GF-D8 (cell line): ENCODE measurements at regions not wholly inside any gene's neighbourhood (a gene's known extent, or its start where the extent isn't known, plus 50 kb on each side); places are given as distances from the start of the nearest gene placed in this dataset.
"Not testable (repeated sequence)": the region's sequence is repeated elsewhere in the genome, so short reads cannot be mapped to it uniquely, and the experiment has no call there.

ENCODE experiments used
- DNase-seq: peaks from one replicate; lab custom pipeline; 2025; lab: John Stamatoyannopoulos, UW

DNA sequence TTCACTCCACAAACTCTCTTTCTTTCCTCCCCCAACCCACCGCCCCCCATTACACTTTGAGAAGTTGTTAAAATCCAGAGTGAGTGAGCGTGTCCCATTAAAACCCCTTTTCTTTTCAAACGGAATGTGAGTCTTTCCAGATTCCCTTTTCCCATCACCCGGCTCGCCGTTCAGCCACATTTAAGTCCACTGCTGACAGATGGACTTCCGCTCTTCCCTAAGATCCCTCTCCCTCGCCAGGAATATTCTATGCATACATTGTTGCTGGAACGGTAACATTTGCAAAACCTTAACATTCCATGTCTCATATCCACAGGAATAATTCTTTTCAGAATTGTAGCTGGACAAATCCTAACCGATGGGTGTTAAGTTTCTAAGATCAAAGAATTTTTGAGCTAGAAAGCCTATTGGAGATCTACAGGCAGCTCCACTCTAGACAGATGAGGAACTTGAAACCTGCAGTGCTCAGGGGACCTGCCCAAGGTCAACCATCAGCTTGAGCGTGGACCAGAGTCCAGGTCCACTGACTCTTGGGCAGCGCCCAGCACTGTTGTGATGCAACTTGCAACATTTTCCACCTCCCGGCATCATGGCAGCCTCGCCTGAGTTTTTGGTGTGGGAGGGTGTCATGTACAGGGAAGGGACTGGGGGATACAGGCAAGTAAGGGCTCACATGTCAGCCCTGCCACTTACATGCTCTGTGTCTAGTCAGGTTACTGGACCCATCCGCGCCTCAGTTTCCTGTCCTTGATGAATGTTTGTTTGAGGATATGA is 500.1 kb downstream of the CCDC171 start:
- DNase-seq = no peak

DNA sequence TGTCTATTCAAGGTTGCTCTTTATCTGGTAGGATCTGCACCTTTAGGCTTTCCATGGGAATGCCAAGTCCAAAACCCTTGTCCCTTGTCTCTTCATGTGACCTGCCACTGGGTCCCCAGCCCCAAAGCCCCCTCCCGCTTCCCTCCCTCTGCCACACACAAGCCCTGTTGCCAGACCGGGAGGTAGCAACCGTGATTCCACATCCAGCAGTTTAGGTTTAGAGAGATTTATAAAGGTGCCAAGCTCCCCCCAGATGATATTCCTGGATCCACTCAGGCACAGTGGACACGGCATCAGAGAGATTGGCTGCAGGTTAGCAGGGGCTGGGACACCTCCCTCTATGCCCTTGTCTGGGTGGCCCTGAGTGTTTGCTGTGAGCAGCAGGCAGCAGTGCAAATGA is 504.7 kb downstream of the CCDC171 start:
- no peak for DNase-seq

DNA sequence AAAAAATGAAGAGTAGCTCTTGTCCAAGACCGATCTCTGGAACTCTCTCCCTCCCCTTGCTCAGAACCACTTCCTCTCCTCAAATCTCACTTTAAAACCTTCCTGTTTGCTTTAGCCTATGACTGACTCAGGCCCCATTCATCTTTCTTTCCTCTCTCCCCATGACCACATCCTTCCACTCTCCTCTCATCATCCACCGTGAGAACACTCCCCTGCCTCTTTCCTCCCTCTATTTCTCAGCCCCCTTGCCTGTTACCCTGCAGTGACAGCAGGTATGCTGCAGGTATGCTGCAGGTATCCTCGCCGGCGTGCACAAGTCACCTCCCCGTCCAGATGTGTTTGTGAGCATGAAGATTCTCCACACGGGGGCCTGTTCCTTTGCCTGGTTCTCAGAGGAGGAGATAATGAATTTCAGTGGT is 505.3 kb downstream of the CCDC171 start:
- DNase-seq = no peak

DNA sequence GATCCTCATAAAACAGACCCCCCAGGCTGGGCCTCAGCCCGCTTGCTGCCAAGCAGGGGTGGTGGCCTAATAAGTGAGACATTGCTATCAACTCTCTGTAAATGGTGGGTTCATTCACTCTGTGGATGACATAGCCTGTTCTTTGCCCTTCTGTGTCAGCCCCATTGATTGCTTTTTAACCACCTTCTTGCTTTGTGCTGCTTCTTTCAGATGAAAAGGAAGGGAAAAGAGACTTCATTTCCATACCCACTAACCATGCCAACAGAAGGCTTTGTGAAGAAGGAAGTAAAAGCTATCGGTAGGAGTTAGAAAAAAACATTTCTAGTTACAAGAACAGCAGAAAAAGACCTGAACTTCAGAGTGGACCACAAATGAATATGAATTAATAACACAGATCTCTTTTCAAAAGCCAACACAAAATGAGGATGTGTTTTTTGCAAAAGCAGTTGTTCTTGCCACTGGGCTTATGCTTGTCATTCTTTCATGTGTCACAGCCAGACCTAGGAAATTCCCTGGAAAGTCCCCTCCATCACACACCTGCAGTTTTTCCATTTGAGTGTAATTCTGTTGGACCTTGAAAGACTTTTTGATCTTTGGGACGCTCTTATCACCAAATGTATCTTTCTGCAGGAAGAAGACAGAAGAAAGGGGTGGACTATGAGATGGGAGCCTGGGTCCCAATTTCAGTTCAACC is 507.7 kb downstream of the CCDC171 start:
- DNase-seq = no peak

DNA sequence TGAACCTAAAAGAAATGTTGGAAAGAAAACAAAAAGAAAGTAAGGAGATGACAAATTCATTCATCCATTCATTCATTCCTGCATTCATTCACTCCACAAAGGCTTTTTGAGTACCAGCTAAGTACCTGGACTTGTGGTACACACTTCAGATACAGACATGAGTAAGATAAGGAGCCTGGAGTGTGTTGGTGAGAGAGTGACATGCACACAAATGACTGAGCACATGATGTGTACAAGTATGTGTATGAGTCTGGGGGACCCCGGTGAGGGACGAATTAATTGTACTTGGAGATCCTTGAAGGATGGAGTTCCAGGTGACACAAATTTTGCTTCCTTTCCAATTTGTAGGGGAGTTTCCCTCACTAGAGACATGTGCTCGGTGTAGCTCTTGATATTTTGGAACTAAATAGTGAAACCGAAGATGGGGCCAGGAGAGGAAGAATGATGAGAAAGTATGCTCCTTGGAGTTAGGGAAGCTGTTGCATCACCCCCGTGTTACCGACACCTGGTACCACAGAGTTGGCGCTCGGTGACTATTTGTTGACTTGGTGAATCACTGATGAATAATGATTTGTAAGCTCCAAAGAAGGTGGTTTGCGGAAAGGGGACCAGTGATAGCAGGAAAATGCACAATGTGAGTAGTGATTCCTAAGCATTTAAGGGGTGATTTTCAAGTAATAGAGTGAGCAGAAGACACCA is 509.8 kb downstream of the CCDC171 start:
- no peak for DNase-seq

DNA sequence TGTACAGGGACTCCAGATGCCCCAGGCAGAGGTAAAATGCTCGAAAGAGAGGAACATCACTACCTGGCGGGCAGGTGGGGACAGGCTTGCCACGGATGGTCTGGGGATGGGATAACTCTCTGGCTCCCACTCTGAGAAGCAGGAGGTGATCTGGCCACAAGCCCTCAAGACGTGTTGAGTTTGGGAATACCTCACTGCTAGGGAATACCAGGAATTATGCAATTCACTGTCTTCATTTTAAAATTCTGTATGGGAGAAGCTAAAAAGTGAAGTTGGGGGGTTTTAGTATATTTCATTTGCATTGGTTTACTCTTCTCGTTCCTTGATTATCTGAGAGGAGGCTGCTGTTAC is 510.4 kb downstream of the CCDC171 start:
- DNase-seq = no peak

DNA sequence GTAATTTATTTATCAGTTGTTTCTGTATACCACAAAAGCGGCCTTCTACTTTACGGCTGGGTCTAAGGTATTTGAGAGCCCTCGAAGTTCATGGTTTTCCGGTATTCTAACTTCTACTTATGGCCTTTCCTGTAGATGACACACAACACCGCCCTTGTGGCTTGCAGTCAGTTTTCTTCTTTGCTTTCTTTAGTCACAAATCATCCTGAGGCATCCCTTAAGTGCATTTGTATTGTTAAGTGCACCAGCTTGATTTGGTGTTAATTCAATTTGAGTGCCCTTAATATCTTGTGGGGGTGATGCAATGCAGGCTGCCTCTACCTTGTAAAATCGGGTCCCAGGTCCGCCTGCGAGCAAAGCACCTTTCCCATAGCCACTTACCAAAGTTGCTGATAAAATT is 511.9 kb downstream of the CCDC171 start:
- no peak for DNase-seq

DNA sequence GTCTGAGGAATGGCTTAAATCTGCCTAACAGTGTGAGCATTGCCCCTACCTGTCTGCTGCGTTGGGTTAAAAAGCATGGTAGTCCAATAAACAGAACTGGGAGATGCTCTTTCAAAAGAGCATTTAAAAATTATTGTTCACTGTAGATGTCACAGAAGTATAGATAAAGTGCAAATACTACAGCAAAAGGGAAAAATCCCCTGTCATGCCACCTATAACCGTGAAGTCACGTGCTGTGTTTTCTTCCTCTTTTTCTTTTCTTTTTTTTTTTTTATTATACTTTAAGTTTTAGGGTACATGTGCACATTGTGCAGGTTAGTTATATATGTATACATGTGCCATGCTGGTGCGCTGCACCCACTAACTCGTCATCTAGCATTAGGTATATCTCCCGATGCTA is 513.4 kb downstream of the CCDC171 start:
- not testable (repeated sequence) for DNase-seq

DNA sequence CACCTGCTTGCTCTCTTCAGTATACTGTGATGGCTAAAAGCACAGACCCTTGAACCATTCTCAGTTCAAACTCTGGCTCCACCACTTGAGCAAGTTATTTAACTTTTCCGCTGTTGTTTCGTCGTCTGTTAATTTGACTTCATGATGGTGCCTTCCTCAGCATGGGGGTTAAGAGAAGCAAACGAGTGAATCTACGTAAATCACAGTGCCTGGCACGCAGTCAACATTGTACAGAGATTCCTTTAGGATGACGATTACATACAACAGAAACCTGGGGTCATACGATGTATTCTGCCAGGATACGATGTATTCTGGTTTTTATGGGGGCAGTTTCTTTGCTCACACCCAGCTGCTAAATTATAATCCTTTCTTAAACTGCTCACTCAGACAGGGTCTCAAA is 515.6 kb downstream of the CCDC171 start:
- no peak for DNase-seq

DNA sequence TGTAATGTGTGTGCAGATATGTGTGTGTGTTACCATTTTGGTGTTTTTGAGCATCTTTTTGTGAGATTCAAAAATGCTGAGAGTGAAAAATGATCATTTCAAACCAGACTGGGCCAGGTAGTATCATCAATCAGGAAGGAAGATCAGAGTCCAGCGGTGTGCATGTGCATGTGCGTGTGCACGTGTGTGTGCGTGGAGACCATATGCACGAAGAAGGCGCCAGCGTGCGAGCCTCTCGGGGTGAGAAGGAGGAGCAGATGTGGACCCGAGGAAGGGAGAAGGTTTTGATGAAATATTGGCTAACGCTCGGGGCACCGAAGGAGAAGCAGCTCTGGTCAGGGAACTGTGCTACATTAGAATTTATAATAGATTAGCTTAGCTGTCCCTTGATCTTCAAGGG is 516.4 kb downstream of the CCDC171 start:
- DNase-seq = no peak

DNA sequence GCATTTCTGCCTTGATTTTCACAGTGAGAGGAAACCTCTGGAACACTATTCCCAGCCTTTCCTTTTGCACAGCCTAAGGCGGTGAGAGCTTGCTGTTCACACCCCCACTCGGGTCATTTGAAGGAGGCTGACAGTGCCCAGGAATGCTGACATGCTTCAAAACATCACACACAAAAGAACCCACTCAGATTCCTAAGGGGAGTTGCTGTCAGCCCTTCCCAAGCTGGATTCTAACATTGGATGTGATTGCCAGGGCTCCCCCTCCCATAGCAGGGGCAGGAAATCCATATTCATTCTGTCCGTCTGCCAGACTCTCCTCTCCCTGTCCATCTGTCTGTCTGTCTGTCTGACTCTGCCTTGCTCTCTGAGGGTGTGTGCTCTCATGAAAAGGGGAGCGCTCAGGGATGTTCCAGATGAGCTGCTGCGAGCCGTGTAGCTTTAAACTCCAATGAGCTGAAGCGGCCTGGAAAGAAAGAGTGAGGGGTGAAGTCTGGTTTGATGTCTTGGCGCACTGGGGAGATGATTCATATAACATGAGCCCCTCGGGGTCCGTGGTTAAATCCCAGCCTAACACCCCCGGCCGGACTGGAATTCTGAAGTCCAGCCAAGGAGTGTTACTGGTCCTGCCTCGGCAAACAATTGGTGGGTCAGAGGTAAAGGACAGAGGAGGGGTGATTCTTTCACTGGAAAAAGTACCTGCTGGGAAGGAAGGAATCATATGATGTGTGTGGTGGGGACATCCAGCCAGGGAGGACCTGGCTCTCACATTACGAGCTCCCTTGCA is 517.0 kb downstream of the CCDC171 start:
- no peak for DNase-seq

DNA sequence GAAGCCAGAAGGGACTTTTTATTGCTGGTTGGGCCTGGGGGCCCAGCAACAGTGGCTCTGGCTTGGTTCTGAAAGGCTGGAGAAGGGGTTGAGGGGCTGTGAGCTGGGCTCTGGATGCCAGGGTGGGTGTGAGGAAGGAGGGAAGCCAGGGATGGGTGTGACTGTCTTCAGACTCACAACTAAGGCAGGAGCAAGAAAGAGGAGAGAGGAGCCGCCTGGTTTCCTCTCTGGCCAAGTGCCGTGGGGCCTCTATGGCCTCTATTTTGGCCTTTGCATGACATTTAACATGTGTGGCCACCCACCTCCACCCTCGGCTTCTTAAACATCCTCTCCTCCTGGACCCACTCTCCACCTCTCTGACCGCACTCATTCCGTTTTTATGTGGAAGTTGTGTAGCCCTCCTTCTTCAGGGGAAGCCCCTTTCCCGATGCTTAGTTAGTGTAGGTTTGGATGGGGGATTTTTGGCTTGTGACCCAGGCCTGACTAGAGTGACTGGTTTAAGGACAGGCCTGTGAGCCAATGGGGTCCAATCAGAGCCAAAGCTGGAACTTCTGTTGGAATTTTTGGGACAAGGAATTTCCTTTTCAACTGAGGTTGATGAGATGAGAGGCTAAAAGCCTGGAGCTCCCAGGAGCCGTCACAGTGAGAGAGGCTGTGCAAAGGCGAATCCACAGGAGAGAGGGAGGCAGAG is 517.8 kb downstream of the CCDC171 start:
- no peak for DNase-seq

DNA sequence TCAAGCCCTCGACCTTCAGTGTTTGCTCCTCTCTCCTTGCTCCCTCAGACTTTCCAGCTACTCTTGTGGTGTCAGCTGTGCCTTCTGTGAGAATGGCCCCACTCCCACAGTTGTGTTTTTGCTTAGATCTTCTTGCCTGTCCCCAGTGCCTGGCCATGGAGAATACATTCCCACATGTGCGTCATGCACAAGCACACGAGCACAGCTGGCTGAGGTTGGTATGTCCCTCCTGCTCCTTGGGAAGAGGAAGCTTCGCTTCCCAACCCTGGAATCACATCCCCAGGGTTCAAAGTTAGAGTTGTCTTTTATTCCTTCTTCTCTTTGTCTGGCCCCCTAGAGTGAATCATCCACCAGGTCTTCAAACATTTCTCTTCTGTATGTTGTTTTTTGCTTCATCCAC is 518.6 kb downstream of the CCDC171 start:
- DNase-seq = no peak

DNA sequence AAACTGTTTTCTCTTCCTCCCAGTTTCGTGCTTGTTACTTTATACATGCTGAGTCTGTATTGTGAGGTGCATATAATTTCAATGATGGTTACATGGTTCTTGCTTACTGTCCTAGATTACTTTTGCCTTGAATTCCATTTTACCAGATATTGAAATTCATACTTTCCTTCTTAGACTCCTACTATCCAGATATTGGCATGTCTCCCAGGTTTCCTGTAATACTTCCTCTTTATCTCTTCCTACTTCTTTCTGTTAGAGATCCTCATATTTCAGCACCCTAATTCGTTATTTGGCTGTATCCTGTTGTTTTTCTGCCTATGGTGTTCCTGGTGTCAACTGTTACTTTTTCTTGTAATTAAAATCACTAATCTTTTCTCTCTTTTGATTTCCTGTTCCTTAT is 522.1 kb downstream of the CCDC171 start:
- no peak for DNase-seq

DNA sequence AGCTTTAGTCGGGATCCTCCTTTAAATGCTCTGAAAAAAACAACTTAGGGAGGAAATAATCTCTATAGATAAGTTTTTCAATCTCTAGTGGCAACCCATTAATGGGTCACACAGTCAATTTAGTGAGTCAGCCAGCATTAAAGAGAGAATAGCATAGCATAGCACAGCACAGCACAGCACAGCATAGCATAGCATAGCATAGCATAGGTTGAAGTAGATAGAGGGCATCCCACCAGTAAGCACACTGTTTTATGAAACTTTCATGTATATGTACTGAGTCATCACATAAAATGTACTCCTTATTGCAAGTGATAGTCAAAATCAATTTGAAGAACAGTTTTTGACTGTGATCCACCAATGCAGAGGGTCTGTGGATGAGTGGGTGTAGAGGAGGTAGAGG is 522.9 kb downstream of the CCDC171 start:
- DNase-seq = no peak

DNA sequence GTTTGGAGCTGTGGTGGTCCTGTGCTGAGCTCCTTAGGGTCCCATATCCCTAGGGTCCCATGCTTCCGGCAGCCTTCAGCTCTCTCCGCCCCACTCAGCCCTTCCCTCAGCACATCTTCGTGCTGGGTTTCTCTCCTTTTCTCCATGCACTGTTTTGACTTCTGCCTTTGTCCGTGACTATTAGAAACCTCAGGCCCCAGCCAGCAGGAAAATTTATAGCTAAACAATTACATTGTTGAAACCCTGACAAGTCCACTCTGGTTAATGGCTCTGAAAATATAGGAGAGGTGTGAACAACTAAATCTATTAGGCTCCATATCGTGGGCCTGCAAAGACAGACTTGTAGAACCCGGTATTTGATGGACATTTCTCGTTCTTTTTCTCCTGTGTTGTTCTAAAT is 523.7 kb downstream of the CCDC171 start:
- no peak for DNase-seq

DNA sequence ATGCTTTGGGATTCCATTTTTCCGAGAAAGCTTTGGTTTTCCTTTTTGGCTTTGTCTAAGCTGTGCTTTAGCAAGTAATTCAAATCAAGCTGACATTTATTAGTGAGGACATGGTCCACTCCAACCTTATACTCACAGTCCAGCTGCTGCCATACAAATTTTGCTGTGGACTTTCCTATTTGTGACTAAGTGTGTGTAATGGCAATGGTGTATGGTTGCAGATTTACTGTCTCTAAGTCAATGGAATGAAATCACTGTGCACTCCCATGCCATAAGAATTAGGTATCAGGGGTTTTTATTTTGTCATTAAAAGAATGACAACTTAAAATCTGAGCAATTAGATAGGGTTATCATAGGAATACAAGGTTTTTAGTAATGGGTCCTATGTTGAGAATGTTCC is 530.0 kb downstream of the CCDC171 start:
- DNase-seq = no peak

DNA sequence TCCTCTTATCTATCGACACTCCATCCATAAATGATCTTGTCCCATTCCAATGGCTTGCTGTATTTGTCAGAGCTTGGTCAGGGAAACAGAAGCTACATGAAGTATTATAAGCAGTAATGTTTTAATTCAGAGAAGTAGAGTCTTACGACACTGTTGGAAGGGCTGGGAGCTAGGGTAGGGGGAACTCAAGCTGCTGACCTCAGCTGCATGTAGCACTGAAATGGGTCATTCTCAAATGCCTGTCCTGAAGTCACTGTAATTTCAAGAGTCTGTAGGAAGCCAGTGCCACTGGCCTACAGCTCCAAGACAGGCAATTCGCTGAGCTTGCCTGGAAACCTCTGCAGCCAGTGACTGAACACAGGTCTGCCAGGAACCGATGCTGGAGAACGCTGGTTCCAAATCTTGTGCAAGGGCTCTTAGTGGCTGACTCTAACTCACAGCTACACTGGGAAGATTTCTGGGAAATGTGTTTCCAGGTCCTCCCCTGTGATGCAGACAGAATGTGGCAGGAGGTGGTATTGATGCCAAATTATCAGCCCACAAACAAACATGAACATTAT is 532.4 kb downstream of the CCDC171 start:
- no peak for DNase-seq

DNA sequence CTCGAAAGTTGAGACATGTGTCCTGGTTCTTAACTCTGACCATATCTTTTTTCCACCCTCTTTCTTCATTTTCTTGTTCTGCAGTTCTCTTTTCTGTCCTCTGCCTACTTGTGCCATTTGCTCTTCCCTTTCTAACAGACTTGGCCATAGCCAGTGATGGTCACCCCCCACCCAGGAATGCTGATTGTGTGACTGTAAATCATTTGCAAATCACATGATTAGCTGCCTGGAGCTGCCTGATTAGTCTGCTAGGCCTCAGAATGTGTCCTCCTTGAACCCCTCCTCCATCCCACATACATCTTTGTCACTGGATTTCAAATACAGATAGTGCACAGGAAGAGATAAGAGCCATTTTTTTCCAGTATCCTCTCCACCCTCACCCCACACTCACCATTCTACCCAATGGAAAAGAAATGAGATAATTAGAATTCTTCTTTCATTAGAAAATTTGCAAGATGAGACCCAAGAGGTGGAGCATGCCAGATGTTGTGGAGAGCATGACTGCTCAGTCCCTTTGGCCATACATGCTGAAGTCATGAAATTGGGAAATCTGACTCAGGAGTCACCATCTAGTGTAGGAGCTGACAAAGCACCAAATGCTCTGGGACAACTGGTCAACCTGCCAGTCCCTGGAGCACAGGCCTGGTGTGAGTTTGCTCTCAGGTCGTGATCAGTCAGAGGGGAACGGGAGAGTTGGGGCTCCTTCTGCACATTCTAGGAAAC is 538.2 kb downstream of the CCDC171 start:
- DNase-seq = no peak

DNA sequence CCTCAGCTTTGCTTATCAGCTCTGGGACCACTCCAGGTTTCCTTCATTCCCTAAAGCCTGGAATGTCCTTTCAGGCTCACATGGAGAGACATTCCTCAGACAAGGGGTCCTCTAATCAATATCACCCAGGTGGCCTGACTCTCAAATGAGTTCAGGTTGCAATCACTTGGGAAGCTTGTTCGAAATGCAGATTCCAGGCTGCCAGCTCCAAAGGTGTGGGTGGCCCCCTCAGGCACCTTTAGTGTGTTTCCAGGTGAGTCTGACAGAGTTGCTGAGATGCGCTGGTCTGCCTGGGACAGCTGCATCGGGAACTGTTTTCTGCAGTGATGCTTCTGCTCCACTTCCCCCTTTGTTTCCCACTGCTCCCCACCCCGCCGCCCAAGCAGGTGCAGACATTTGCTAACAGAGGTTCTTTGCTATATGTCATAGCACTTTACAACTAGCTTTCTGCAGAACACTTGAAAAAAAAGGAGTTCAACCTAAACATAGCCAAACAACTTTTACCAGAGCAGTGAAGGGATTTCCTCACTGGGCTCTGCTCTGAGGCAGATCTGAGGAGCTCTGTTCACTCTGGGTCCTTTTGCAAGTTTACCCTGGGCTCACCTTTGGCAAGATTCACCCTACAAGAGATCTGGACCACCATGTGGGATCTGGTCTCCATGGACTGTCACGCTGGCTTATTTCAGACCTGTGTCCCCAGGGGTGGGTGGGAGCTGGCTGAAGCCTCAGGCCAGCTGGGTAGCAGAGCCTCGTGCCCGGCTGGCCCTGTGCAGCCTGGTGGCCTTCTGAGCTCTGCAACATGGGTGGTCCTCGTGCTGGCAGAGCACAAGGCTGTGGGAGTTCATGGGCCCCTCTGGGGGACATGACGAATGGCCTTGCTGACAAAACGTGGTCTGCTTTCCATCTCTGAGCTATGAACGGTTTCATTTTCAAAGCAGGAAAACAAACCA is 539.6 kb downstream of the CCDC171 start:
- DNase-seq = no peak
